Sigmoid colon (tissue), 4 donors: ENCODE measurements at regions not wholly inside any gene's neighbourhood (a gene's known extent, or its start where the extent isn't known, plus 50 kb on each side); places are given as distances from the start of the nearest gene placed in this dataset.

Experiments
- CTCF ChIP-seq, 4 experiments: fragments of 450-650 bp in 3 of 4; fragments of 200-600 bp in 1 of 4; IDR thresholded peaks; one replicate each; pipeline ENCODE4 v1.5.1; 2016 to 2019; ENCODE audit warnings: antibody characterized with exemption in 4 of 4, mild to moderate bottlenecking in 3 of 4, moderate library complexity in 2 of 4
- POLR2AphosphoS5 ChIP-seq, 4 donors: sonication (generic); formaldehyde crosslinking; IDR thresholded peaks; one replicate each; pipeline ENCODE4 v1.6.1; 2017; ENCODE audit warnings: antibody characterized with exemption in 4 of 4

- TF ChIP-seq CTCF (IDR thresholded peaks at IDR 0.05), result no peak
- TF ChIP-seq POLR2AphosphoS5 (IDR thresholded peaks at IDR 0.05), result no peak
Measured at GRCh38 chr9:33682551-33682950, 112.8 kb upstream of the PRSS3 start.
